ENCODE measurements at regions not wholly inside any gene's neighbourhood (a gene's known extent, or its start where the extent isn't known, plus 50 kb on each side); places are given as distances from the start of the nearest gene placed in this dataset.

GRCh38 chr1:25034736-25035522, 104.9 kb upstream of the RUNX3 start:
- DNase-seq = no peak

DNA sequence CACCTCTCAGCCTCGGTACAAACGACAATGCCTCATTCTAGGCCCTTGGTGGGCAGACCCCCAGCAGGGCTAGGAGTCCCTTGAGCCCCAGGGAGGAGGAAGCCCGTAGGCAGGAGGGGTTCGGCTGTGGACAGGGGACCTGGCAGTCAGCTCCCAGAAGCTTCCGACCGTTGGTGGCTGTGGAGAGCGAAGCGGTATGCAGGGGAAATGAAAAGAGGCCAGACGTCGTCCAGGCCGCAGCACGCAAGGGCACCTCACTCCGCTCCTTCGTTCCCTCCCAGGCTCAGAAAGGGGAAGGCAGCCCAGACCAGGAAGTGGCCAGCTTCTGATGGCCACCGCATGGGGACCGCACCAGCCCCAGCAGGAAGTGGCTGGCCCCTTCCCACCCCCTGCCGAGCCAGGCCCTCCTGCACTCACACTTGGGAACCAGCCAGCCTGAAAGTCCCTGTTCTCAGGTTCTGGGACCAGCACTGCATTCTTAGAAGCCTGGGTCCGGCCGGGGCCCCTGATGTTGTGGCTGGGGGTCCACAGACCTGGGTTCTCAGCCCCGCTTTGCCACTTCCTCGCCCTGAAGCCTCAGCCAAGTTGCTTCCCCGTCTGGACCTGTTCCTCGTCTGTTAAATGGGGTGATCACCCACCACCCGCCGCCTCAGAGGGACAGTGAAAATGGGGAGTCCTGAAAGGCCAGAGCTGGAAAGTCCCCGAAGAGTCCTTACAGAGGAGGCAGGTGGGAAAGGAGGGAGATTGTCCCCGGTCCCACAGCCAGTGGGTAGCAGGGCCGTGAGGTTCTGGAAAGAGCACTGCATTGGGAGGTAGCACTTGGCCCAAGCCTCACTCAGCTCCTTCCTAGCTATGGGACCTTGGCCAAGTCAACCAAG, 104.0 kb upstream of the RUNX3 start:
- no peak for DNase-seq

DNA sequence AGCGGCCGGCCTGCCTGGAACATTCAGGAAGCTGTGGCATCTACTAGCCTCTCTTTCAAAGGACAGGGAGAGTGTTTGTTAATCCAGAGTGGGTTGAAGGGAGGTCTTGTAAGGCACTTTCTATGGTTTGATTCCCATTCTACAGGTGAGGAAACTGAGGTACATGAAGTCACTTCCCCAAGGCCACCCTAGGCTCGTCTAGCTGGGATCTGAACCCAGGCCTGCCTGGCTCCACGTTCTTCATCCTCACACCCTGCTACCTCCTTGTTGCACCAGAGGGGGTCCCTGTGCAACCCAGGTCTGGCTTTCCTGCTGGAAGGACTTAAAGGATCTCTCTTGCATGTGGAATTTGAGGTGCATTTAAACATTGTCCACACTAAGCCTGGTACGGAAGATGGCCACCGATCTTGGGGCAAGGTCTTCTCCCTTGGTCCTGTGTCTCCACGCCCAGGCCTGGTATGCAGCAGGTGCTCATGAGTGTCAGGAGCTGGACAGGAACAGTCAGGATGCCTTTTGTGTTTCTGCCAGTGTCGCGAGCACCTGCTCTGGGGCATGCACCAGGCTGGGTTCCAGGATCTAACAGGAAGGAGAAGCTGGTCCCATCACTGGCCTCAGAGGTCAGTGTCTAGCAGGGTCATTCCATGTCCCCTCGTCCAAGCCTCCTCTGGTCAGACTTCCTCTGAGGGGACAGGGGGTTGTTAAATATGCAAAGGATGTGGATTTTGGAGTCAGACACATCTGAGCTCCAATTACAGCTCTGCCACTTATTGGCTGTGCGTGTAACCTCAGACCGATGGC, 103.2 kb upstream of the RUNX3 start:
- peak; percentile 69 for DNase-seq

- DNase-seq = peak; percentile 81
Measured at GRCh38 chr1:25031966-25032667, 102.0 kb upstream of the RUNX3 start.

DNA sequence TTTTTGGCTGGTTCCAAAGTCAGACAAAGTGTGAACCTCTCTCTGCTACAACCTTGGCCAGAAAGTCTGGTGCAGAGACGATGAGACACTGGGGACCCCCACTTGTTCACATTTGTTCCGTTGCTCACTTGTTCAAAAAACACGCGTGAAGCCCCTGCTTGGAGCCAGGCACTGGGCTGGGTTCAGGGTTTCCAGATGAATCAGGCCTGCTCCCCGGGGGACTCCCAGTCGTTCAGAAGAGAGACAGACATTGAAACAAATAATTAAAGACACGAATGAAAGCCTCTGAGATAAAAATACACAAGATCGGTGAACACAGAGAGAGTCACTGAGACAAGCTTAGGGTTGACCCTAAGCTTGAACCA, 101.5 kb upstream of the RUNX3 start:
- no peak for DNase-seq

DNA sequence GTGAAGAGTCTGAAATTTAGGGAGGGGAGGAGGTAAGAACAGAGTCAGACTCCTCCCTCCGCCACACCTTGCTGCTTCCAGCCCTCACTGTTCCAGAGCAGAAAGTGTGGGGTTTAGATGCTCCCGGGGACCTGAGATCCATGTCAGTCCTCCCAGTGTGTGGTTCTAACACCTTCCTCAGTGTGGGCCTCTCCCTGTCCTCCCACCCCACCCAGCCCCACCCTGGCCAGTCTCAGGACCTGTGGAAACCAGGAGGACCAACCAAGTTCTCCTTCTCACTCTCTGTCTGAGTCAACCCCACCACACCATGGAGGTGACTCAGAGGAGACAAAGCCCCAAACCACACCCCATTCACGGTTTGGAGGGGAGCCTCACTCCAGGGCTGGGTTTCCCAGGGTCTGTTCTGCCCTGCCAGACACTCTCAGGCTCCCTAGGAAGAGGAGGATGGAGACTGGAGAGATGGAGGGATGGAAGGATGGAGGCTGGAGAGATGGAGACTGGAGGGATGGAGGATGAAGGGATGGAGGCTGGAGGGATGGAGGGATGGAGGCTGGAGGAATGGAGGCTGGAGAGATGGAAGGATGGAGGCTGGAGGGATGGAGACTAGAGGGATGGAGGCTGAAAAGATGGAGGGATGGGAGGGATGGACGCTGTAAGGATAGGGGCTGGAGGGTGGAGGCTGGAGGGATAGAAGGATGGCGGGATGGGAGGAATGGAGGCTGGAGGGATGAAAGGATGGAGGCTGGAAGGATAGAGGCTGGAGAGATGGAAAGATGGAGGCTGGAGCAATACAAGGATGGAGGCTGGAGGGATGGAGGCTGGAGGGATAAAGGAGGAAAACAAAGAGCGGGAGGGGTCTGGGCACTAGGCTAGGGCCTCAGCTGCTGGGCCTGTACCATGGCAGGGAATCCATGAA, 100.9 kb upstream of the RUNX3 start:
- DNase-seq = no peak

GRCh38 chr1:25030012-25030411, 99.9 kb upstream of the RUNX3 start:
- DNase-seq = no peak

GRCh38 chr1:25028907-25029599, 99.0 kb upstream of the RUNX3 start:
- DNase-seq = no peak

DNA sequence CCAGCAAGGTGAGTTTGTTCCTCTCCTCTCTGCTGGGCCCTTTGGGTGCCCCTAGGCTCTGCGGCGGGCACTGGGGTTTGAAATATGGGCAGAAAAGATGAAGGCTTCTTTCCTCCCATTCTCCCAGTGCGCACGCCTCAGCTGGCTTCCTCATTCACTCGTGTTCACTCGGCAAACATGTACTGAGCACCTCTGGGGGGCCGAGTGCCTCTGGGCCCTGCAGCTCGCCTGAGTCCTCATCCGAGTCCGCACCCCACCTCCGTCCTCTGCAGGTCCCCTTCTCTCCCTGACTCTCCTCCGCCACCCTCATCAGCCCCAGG, 98.5 kb upstream of the RUNX3 start:
- DNase-seq = no peak

- no peak for DNase-seq
Measured at GRCh38 chr1:25027822-25028586, 97.9 kb upstream of the RUNX3 start.

DNA sequence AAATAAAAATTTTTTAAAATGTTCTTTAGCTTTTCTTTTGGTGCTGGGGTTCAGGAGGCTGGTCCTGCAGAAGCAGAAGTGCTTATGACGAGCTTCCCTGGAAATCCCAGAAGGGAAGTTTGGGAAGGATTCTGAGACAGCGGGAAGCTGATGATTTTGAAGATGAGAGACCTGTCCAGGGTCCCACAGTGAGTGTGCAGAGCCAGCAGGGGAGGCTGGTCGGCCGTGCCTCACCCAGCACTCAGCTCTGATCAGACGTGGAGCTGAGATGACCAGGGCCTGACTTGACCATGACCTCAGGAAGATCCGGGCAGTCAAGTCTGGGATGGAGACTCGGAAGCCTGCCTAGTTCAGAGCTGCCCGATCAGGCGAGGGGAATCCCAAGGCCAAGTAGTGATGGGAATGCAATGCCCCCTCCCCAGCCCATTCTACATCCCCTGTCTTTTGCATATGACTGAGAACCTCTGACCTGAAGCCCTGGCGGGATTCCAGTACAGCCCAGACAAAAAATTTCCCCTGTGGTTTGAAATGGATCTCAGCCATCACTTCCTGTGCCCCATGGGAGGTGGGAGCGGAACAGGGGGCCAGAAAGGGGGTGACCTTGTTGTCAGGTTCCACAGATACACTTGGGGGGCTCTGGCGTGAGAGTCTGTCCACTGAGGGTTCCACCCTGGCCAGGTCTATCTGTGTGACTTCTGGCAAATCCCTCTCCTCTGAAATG, 96.8 kb upstream of the RUNX3 start:
- DNase-seq = no peak

DNA sequence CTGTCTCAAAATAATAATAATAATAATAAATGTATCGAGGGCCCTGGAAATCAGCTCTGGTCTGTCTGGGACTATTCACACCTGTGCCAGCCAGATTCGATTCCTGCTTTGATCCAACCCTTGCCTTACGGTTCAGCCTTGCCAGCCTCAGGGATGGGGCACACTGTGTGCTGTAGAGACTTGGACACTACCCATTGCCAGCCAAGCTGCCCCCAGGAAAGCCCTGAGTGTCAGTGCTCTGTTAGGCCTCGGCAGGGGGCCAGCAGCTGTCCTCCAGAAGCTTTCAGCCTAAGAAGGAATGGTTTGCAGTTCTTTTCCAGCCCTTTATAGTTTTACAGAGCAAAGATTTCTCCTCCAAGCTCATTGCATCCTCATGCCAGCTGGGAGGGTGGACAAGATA, 96.2 kb upstream of the RUNX3 start:
- no peak for DNase-seq

- no peak for DNase-seq
Measured at GRCh38 chr1:25024615-25025350, 94.7 kb upstream of the RUNX3 start.

DNA sequence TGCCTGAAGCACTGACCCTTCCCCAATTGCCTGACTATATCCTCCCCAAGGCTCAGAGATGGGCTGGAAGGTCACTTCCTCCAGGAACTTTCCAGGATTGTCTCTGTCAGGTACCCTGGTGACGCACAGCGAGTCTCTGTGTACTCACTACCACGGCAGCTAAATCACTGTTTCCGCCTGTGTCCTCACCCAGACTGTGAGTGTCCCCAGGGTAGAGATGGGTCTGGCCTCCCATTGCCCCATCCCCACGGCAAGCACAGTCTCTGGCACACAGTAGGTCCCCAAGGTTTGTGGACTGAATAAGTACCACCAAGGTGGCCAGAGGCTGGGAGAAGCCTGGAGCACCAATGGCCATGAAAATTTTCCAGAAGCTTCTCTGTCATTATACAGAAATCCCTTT, 93.8 kb upstream of the RUNX3 start:
- no peak for DNase-seq

DNA sequence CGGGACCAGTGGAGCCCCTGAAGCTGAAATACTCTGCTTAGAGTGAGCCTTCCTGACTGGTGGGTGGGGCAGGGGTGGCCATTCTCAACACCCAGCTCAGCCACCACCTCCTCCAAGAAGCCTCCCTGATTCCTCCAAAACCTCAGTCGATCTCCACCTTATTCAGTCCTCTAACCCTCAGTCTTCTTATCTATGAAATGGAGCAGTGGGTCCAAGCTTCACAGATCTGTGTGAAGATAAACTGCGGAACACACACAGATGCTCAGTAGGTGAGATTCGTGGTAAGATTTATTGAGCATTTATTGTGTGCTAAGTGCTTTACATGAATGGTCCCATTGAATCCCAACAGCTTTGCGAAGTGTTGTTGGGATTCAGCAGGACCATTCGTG, 93.1 kb upstream of the RUNX3 start:
- no peak for DNase-seq

DNA sequence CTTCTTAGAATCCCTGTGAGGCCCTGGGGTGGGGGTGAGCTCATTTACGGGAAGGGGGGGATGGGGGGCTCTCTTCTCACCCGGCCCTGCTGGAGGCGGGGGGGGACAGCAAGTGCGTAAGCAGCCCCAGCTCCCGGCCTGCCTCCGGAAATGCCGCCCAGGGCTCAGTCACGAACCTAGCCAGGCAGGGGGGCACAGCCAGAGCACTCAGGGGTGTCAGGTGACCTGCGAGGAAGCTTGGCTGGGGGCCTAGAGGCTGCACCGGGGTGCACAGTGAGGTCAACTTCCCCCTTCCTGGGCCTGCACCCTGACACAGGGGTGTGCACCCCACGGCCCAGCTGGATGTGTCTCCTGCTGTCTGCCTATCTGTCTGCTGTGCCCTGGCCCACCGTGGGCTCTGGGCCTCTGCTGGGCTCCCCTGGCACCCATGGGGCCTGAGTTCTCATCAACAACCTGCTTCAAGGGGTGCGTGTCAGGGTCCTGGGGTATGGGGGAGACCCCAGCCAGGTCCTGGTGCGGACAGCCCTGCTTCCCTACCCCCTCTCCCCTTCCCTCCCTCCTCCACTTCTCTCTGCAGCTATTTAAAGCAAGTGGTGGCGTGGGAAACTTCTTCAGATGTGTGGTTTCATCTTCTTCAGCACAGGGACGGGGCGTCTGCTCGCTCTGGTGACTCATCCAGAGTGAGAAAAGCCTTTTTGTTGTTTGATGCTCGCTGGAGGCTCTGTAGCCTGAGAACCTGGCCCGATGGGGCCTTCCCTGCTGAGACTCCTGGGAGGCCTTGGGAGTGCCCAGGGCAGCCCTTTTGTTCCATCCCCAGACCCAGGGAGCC, 92.5 kb upstream of the RUNX3 start:
- DNase-seq = no peak

DNA sequence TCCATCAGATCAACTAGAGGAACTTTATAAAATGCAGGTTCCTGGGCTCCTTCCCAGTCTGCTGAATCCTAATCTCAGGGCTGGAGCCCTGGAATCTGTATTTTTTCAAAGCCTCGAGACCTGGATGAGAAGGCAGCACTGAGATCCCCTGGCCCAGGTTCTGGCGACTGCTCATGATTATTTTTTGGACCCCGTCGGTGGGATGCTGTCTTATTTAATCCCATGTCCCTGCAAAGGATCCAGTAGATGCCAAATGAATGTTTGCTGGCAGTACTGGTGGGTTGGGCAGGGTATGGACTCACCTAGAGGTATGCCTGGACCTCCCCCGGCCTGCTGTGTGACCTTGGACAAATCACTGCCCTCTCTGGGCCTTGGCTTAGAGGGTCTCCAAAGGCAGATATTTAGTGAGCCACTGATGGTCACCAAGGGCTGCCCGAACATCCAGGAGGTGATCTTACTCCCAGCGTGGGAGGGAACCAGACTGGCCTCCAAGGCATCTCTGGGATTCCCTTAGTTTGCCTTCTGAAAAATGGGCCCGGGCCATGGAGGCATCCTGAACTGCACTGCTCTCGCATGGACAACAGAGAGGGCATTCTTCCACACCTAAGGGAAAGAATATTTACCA, 91.6 kb upstream of the RUNX3 start:
- DNase-seq = no peak

Data from SHP77 treated with DMSO at 0.1 percent for 48 hours (cell line).